Liver (tissue), 2 donors: ENCODE measurements at regions not wholly inside any gene's neighbourhood (a gene's known extent, or its start where the extent isn't known, plus 50 kb on each side); places are given as distances from the start of the nearest gene placed in this dataset.

Experiments used
- HNF4G ChIP-seq: IDR thresholded peaks from 2 replicates; pipeline ENCODE4 v1.6.1; 2016; ENCODE audit warnings: antibody characterized with exemption
- SP1 ChIP-seq: IDR thresholded peaks from 2 replicates; pipeline ENCODE4 v1.6.1; 2018; ENCODE audit warnings: antibody characterized with exemption, mild to moderate bottlenecking
- TAF1 ChIP-seq: conservative IDR thresholded peaks from 2 replicates; pipeline ENCODE4 v1.6.1; 2016; ENCODE audit warnings: antibody characterized with exemption, mild to moderate bottlenecking
- YY1 ChIP-seq: IDR thresholded peaks from 2 replicates; pipeline ENCODE4 v1.6.1; 2016; ENCODE audit warnings: antibody characterized with exemption, mild to moderate bottlenecking
- TF ChIP-seq, protein P1 (sequence below): IDR thresholded peaks from 2 replicates; pipeline ENCODE4 v1.6.1; 2016; ENCODE audit warnings: antibody characterized with exemption
- donor health status: healthy.

DNA sequence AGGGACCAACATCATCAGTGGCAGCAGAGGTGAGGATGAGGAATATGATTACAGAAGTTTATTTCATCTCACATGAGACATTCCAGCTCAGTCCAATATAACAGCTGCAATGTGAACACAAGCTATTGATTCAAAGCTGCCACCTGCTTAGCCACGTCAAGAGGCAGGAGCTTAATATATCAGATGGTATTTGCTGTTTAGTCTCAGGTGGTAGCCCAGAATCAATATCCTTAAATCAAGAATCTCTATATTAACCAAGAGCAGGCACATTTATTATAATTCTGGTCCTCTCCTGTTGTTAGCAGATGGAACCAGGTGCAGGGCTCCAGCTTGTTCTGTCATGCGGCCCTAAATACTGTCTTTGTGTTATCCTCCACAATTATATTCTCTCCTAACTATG is 431.6 kb downstream of the ICE1 start:
- TF ChIP-seq HNF4G: no peak
- no peak for TF ChIP-seq YY1
- TF ChIP-seq, protein P1, sequence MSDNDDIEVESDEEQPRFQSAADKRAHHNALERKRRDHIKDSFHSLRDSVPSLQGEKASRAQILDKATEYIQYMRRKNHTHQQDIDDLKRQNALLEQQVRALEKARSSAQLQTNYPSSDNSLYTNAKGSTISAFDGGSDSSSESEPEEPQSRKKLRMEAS: no peak
- TF ChIP-seq SP1: no peak
- no peak for TF ChIP-seq TAF1
